WTC11 (cell line): ENCODE measurements at regions not wholly inside any gene's neighbourhood (a gene's known extent, or its start where the extent isn't known, plus 50 kb on each side); places are given as distances from the start of the nearest gene placed in this dataset.

Source experiments
- FOXK1 ChIP-seq: sonication (generic); formaldehyde crosslinking; IDR thresholded peaks from 2 replicates; pipeline ENCODE4 v1.8.0; 2022; ENCODE audit warnings: mild to moderate bottlenecking, moderate library complexity, missing genetic modification reagents
- IRF2 ChIP-seq: sonication (generic); formaldehyde crosslinking; IDR thresholded peaks from 2 replicates; pipeline ENCODE4 v1.8.0; 2022; ENCODE audit warnings: low read depth, missing genetic modification reagents, borderline replicate concordance
- JUN ChIP-seq: sonication (generic); formaldehyde crosslinking; IDR thresholded peaks from 2 replicates; pipeline ENCODE4 v1.8.0; 2023; ENCODE audit warnings: mild to moderate bottlenecking, missing genetic modification reagents
- NFATC4 ChIP-seq: fragments of 250-450 bp; sonication (Bioruptor Pico); IDR thresholded peaks from 2 replicates; pipeline ENCODE4 v1.9.0; 2021; ENCODE audit warnings: mild to moderate bottlenecking
- NFE2L1 ChIP-seq: sonication (generic); formaldehyde crosslinking; IDR thresholded peaks from 2 replicates; pipeline ENCODE4 v1.8.1; 2023; ENCODE audit warnings: missing genetic modification reagents
- NFYB ChIP-seq: sonication (generic); formaldehyde crosslinking; conservative IDR thresholded peaks from 2 replicates; pipeline ENCODE4 v1.8.0; 2022; ENCODE audit warnings: low read depth, missing genetic modification reagents
- NR2C2 ChIP-seq: sonication (generic); formaldehyde crosslinking; IDR thresholded peaks from 2 replicates; pipeline ENCODE4 v1.8.0; 2022; ENCODE audit warnings: mild to moderate bottlenecking, missing genetic modification reagents
- SMAD4 ChIP-seq: sonication (generic); formaldehyde crosslinking; IDR thresholded peaks from 2 replicates; pipeline ENCODE4 v1.8.0; 2022; ENCODE audit warnings: mild to moderate bottlenecking, missing genetic modification reagents
- ZNF232 ChIP-seq: sonication (generic); formaldehyde crosslinking; IDR thresholded peaks from 2 replicates; pipeline ENCODE4 v1.8.0; 2022; ENCODE audit warnings: mild to moderate bottlenecking, missing genetic modification reagents
- TF ChIP-seq, protein P1 (sequence below): fragments of 200-600 bp; IDR thresholded peaks from 2 replicates; pipeline ENCODE4 v1.8.0; 2022; ENCODE audit warnings: antibody characterized with exemption
- TF ChIP-seq, protein P2 (sequence below): sonication (generic); formaldehyde crosslinking; IDR thresholded peaks from 2 replicates; pipeline ENCODE4 v1.8.0; 2022; ENCODE audit warnings: mild to moderate bottlenecking, missing genetic modification reagents
- TF ChIP-seq, protein P3 (sequence below): sonication (generic); formaldehyde crosslinking; IDR thresholded peaks from 2 replicates; pipeline ENCODE4 v1.8.1; 2022; ENCODE audit warnings: mild to moderate bottlenecking, moderate library complexity, missing genetic modification reagents

DNA sequence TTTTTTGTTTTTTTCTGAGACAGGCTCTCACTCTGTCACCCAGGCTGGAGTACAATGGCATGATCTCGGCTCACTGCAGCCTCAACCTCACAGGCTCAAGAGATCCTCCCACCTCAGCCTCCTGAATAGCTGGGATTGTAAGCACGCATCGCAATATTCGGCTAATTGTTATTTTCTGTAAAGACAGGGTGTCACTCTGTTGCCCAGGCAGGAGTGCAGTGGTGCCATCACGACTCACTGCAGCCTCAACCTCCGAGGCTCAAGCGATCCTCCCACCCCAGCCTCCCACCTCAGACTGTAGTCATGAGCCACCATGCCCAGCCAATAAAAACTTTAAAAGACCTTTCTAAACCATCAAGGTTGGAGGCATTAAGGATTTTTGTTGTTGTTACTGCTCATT lies 57.4 kb upstream of the TFRC start:
- TF ChIP-seq SMAD4 (CRISPR knock-in tag) (no peak), ZNF232 (CRISPR knock-in tag) (no peak), NFATC4 (CRISPR knock-in tag) (no peak), FOXK1 (CRISPR knock-in tag) (no peak), JUN (no peak), NR2C2 (CRISPR knock-in tag) (no peak), IRF2 (CRISPR knock-in tag) (no peak), NFYB (no peak), NFE2L1 (CRISPR knock-in tag) (no peak)
- TF ChIP-seq, protein P1, sequence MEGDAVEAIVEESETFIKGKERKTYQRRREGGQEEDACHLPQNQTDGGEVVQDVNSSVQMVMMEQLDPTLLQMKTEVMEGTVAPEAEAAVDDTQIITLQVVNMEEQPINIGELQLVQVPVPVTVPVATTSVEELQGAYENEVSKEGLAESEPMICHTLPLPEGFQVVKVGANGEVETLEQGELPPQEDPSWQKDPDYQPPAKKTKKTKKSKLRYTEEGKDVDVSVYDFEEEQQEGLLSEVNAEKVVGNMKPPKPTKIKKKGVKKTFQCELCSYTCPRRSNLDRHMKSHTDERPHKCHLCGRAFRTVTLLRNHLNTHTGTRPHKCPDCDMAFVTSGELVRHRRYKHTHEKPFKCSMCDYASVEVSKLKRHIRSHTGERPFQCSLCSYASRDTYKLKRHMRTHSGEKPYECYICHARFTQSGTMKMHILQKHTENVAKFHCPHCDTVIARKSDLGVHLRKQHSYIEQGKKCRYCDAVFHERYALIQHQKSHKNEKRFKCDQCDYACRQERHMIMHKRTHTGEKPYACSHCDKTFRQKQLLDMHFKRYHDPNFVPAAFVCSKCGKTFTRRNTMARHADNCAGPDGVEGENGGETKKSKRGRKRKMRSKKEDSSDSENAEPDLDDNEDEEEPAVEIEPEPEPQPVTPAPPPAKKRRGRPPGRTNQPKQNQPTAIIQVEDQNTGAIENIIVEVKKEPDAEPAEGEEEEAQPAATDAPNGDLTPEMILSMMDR = no peak
- TF ChIP-seq, protein P2, sequence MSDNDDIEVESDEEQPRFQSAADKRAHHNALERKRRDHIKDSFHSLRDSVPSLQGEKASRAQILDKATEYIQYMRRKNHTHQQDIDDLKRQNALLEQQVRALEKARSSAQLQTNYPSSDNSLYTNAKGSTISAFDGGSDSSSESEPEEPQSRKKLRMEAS = no peak
- TF ChIP-seq, protein P3, sequence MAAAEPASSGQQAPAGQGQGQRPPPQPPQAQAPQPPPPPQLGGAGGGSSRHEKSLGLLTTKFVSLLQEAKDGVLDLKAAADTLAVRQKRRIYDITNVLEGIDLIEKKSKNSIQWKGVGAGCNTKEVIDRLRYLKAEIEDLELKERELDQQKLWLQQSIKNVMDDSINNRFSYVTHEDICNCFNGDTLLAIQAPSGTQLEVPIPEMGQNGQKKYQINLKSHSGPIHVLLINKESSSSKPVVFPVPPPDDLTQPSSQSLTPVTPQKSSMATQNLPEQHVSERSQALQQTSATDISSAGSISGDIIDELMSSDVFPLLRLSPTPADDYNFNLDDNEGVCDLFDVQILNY (CRISPR knock-in tag) = no peak
